ENCODE measurements at regions not wholly inside any gene's neighbourhood (a gene's known extent, or its start where the extent isn't known, plus 50 kb on each side); places are given as distances from the start of the nearest gene placed in this dataset.

DNA sequence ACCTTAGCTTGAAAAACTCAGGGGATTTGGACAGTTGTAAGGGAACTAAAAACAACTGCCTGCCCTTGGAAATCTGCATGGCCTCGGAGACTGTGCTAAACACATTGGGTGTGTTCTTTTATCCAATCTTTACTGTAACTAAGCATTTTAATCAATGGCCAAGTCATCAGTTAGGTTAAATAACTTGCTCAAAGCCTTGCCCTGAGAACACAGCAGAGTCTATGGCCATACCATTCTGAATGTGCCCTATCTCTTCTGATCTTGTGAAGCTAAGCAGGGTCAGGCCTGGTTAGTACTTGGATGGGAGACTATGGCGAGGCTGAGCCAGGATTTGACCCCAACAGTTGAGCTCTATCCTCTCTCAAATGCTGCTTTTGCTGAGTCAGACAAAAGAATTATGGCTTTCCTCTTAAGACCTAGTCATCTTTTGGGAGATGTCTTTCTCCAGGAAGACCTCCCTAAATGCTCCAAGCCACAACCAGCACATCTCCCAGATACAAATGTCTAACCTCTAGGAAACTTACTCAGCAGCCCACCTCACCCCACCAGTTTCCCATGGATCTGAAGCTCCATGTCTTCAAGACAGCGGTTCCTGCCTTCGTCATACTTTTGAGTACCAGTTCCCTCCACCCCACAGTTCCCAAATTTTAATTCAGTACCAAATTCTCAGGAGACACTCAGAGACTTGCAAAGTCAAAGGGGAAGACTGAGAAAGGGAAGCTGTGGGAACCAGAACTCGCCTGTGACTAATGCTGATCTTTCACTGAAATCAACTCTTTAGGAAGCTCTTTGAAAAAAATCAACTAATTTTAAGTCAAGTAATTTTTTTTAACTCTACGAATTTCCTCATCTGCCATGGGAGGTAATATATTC, 336.1 kb downstream of the MAF start:
- no peak for DNase-seq

DNA sequence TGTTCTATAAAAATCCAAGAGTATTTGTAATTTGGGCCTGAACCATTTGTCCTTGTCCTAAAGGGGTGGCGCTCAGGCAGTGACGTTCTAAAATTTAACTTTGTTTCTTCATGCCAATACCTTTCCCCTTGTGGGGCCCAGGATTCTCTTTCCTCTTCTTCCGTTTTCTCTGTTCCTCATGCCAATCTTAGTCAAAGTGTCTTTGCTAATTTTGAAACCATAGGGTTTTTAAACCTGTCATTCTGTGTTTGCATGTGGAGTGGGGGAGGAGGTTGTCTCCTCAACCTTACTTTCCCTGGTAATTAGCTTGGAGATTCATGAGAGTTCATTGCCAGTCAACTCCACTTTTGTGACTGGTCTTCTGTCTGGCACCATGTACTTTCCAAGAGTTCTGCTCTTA, 337.1 kb downstream of the MAF start:
- DNase-seq = no peak
